HL-60 (cell line): ENCODE measurements at regions not wholly inside any gene's neighbourhood (a gene's known extent, or its start where the extent isn't known, plus 50 kb on each side); places are given as distances from the start of the nearest gene placed in this dataset.
"Not testable (repeated sequence)": the region's sequence is repeated elsewhere in the genome, so short reads cannot be mapped to it uniquely, and the experiment has no call there.

Source experiments
- POLR2AphosphoS5 ChIP-seq: IDR thresholded peaks from 2 replicates; pipeline ENCODE4 v1.6.1; 2012; ENCODE audit warnings: low read depth
- SPI1 ChIP-seq: IDR thresholded peaks from 2 replicates; pipeline ENCODE4 v1.6.1; 2012; ENCODE audit warnings: low read depth, mild to moderate bottlenecking, borderline replicate concordance
- TF ChIP-seq, protein P1 (sequence below): IDR thresholded peaks from one replicate; pipeline ENCODE4 v1.5.1; 2011; ENCODE audit warnings: low read length, control low read depth, inconsistent platforms; ENCODE audit not compliant: insufficient read depth
- TF ChIP-seq, protein P2 (sequence below): IDR thresholded peaks from 2 replicates; pipeline ENCODE4 v1.6.1; 2012; ENCODE audit warnings: low read depth; ENCODE audit not compliant: insufficient replicate concordance

DNA sequence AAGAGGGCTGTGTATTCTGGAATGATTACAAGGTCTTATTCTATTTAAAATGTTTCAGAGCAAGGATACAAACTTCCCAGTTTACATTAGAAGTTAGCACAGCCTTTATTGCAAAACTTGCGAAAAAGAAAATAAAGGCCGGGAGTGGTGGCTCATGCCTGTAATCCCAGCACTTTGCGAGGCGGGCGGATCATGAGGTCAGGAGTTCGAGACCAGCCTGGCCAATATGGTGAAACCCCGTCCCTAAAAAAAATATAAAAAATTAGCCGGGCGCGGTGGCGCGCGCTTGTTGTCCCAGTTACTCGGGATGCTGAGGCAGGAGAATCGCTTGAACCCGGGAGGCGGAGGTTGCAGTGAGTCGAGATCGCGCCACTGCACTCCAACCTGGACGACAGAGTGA lies 87.1 kb downstream of the TRIM27 start:
- TF ChIP-seq, protein P1, sequence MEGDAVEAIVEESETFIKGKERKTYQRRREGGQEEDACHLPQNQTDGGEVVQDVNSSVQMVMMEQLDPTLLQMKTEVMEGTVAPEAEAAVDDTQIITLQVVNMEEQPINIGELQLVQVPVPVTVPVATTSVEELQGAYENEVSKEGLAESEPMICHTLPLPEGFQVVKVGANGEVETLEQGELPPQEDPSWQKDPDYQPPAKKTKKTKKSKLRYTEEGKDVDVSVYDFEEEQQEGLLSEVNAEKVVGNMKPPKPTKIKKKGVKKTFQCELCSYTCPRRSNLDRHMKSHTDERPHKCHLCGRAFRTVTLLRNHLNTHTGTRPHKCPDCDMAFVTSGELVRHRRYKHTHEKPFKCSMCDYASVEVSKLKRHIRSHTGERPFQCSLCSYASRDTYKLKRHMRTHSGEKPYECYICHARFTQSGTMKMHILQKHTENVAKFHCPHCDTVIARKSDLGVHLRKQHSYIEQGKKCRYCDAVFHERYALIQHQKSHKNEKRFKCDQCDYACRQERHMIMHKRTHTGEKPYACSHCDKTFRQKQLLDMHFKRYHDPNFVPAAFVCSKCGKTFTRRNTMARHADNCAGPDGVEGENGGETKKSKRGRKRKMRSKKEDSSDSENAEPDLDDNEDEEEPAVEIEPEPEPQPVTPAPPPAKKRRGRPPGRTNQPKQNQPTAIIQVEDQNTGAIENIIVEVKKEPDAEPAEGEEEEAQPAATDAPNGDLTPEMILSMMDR = not testable (repeated sequence)
- TF ChIP-seq, protein P2, sequence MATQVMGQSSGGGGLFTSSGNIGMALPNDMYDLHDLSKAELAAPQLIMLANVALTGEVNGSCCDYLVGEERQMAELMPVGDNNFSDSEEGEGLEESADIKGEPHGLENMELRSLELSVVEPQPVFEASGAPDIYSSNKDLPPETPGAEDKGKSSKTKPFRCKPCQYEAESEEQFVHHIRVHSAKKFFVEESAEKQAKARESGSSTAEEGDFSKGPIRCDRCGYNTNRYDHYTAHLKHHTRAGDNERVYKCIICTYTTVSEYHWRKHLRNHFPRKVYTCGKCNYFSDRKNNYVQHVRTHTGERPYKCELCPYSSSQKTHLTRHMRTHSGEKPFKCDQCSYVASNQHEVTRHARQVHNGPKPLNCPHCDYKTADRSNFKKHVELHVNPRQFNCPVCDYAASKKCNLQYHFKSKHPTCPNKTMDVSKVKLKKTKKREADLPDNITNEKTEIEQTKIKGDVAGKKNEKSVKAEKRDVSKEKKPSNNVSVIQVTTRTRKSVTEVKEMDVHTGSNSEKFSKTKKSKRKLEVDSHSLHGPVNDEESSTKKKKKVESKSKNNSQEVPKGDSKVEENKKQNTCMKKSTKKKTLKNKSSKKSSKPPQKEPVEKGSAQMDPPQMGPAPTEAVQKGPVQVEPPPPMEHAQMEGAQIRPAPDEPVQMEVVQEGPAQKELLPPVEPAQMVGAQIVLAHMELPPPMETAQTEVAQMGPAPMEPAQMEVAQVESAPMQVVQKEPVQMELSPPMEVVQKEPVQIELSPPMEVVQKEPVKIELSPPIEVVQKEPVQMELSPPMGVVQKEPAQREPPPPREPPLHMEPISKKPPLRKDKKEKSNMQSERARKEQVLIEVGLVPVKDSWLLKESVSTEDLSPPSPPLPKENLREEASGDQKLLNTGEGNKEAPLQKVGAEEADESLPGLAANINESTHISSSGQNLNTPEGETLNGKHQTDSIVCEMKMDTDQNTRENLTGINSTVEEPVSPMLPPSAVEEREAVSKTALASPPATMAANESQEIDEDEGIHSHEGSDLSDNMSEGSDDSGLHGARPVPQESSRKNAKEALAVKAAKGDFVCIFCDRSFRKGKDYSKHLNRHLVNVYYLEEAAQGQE = not testable (repeated sequence)
- TF ChIP-seq POLR2AphosphoS5, SPI1: not testable (repeated sequence)
